Astrocyte (in vitro differentiated cells and primary cell): ENCODE measurements at regions not wholly inside any gene's neighbourhood (a gene's known extent, or its start where the extent isn't known, plus 50 kb on each side); places are given as distances from the start of the nearest gene placed in this dataset.

ENCODE experiments used
- DNase-seq: peaks from one replicate; pipeline ENCODE4 v3.0.0-alpha.2; 2010; ENCODE audit warnings: low read depth
- FAIRE-seq: peaks from 2 replicates; lab custom pipeline; 2011; peaks lifted over from hg19 to GRCh38; lab: Jason Lieb, UNC
- H2AFZ ChIP-seq: 2 replicates; pipeline ENCODE4 v1.6.0; 2012; ENCODE audit warnings: low read depth, low read length, inconsistent platforms
- H3K27ac ChIP-seq: 2 replicates; pipeline ENCODE4 v1.5.1; 2011; ENCODE audit warnings: low read depth, low read length, inconsistent platforms
- H3K27me3 ChIP-seq: 2 replicates; pipeline ENCODE4 v1.6.0; 2011; ENCODE audit warnings: low read length, inconsistent platforms; ENCODE audit not compliant: insufficient read depth
- H3K36me3 ChIP-seq: 2 replicates; pipeline ENCODE4 v1.5.1; 2011; ENCODE audit warnings: low read length, inconsistent platforms; ENCODE audit not compliant: insufficient read depth
- H3K4me1 ChIP-seq: 2 replicates; pipeline ENCODE4 v1.5.1; 2011; ENCODE audit warnings: low read length, inconsistent platforms; ENCODE audit not compliant: insufficient read depth
- H3K4me2 ChIP-seq: 2 replicates; pipeline ENCODE4 v1.6.0; 2012; ENCODE audit warnings: low read length, inconsistent platforms
- H3K4me3 ChIP-seq: 2 replicates; pipeline ENCODE4 v1.5.1; 2011; ENCODE audit warnings: low read depth, mild to moderate bottlenecking, low read length, inconsistent platforms; ENCODE audit not compliant: insufficient read depth
- H3K79me2 ChIP-seq: 2 replicates; pipeline ENCODE4 v1.6.0; 2012; ENCODE audit warnings: mild to moderate bottlenecking, low read length, inconsistent platforms; ENCODE audit not compliant: insufficient read depth
- H3K9ac ChIP-seq: 2 replicates; pipeline ENCODE4 v1.6.0; 2012; ENCODE audit warnings: mild to moderate bottlenecking, low read length, inconsistent platforms
- H3K9me3 ChIP-seq: 2 replicates; pipeline ENCODE4 v1.5.1; 2012; ENCODE audit warnings: low read depth, mild to moderate bottlenecking, low read length, inconsistent platforms; ENCODE audit not compliant: insufficient read depth
- H4K20me1 ChIP-seq: 2 replicates; pipeline ENCODE4 v1.6.0; 2012; ENCODE audit warnings: low read length, inconsistent platforms; ENCODE audit not compliant: insufficient read depth
- H3K27ac Mint-ChIP-seq: one replicate; pipeline ENCODE4 v1.8.0; 2021; ENCODE audit warnings: mild to moderate bottlenecking, mixed read lengths; ENCODE audit not compliant: unreplicated experiment
- H3K27me3 Mint-ChIP-seq: one replicate; pipeline ENCODE4 v1.8.0; 2021; ENCODE audit warnings: low read depth, mixed read lengths; ENCODE audit not compliant: unreplicated experiment
- H3K36me3 Mint-ChIP-seq: one replicate; pipeline ENCODE4 v1.8.0; 2021; ENCODE audit warnings: low read depth, mixed read lengths; ENCODE audit not compliant: unreplicated experiment
- H3K4me1 Mint-ChIP-seq: one replicate; pipeline ENCODE4 v1.8.0; 2021; ENCODE audit warnings: low read depth, mixed read lengths; ENCODE audit not compliant: unreplicated experiment
- H3K4me3 Mint-ChIP-seq: one replicate; pipeline ENCODE4 v1.8.0; 2021; ENCODE audit warnings: mild to moderate bottlenecking, moderate library complexity, mixed read lengths; ENCODE audit not compliant: unreplicated experiment
- H3K9me3 Mint-ChIP-seq: one replicate; pipeline ENCODE4 v1.8.0; 2021; ENCODE audit warnings: mild to moderate bottlenecking, mixed read lengths; ENCODE audit not compliant: unreplicated experiment
- CTCF ChIP-seq: IDR thresholded peaks from 2 replicates; pipeline ENCODE4 v1.5.1; 2011; ENCODE audit warnings: low read depth, mild to moderate bottlenecking, inconsistent platforms, low read length, moderate library complexity; ENCODE audit not compliant: insufficient read depth
- EZH2 ChIP-seq: IDR thresholded peaks from 2 replicates; pipeline ENCODE4 v1.6.1; 2012; ENCODE audit warnings: mild to moderate bottlenecking, low read length, inconsistent platforms; ENCODE audit not compliant: insufficient read depth

GRCh38 chr12:126557659-126558058 is 1492.4 kb downstream of the AACS start:
- Histone ChIP-seq H3K27ac (no peak overlapping the region), H3K4me2 (no peak overlapping the region), H4K20me1 (no peaks in the 10 kb centered on the region), H3K4me3 (no peak overlapping the region), H3K79me2 (no peaks in the 10 kb centered on the region), H3K27me3 (no peaks in the 10 kb centered on the region), H3K4me1 (no peaks in the 10 kb centered on the region), H3K9ac (no peak overlapping the region), H3K36me3 (no peaks in the 10 kb centered on the region), H2AFZ (no peak overlapping the region), H3K9me3 (no peaks in the 10 kb centered on the region)
- H3K27ac Mint-ChIP-seq = no peak overlapping the region
- H3K9me3 Mint-ChIP-seq = peaks cover 11% of the 10 kb centered on the region
- H3K27me3 Mint-ChIP-seq = no peaks in the 10 kb centered on the region
- TF ChIP-seq CTCF (no peak), EZH2 (no peak)
- DNase-seq (no peak), FAIRE-seq (no peak)
- no peaks in the 10 kb centered on the region for H3K36me3 Mint-ChIP-seq
- H3K4me1 Mint-ChIP-seq = no peaks in the 10 kb centered on the region
- no peak overlapping the region for H3K4me3 Mint-ChIP-seq

- Histone ChIP-seq H3K79me2 (no peaks in the 10 kb centered on the region), H3K4me1 (no peaks in the 10 kb centered on the region), H3K4me2 (no peak overlapping the region), H4K20me1 (no peaks in the 10 kb centered on the region), H2AFZ (no peak overlapping the region), H3K9ac (no peak overlapping the region), H3K4me3 (no peak overlapping the region), H3K9me3 (no peaks in the 10 kb centered on the region), H3K27me3 (no peaks in the 10 kb centered on the region), H3K36me3 (no peaks in the 10 kb centered on the region), H3K27ac (no peak overlapping the region)
- no peaks in the 10 kb centered on the region for H3K4me1 Mint-ChIP-seq
- DNase-seq (no peak), FAIRE-seq (no peak)
- no peak overlapping the region for H3K27ac Mint-ChIP-seq
- H3K36me3 Mint-ChIP-seq = no peaks in the 10 kb centered on the region
- H3K9me3 Mint-ChIP-seq = peaks cover 13% of the 10 kb centered on the region
- no peak overlapping the region for H3K4me3 Mint-ChIP-seq
- no peaks in the 10 kb centered on the region for H3K27me3 Mint-ChIP-seq
- TF ChIP-seq EZH2 (no peak), CTCF (no peak)
Observed at GRCh38 chr12:126558219-126558618, 1493.0 kb downstream of the AACS start.

- no peak overlapping the region for H3K27ac Mint-ChIP-seq
- Histone ChIP-seq H3K9me3 (no peaks in the 10 kb centered on the region), H3K79me2 (no peaks in the 10 kb centered on the region), H3K27ac (no peak overlapping the region), H3K36me3 (no peaks in the 10 kb centered on the region), H3K27me3 (no peaks in the 10 kb centered on the region), H3K4me2 (no peak overlapping the region), H3K4me1 (no peaks in the 10 kb centered on the region), H3K9ac (no peak overlapping the region), H3K4me3 (no peak overlapping the region), H4K20me1 (no peaks in the 10 kb centered on the region), H2AFZ (no peak overlapping the region)
- no peak overlapping the region for H3K4me3 Mint-ChIP-seq
- H3K27me3 Mint-ChIP-seq = no peaks in the 10 kb centered on the region
- FAIRE-seq (no peak), DNase-seq (no peak)
- no peaks in the 10 kb centered on the region for H3K4me1 Mint-ChIP-seq
- TF ChIP-seq CTCF (no peak), EZH2 (no peak)
- no peaks in the 10 kb centered on the region for H3K36me3 Mint-ChIP-seq
- H3K9me3 Mint-ChIP-seq = peaks cover 9% of the 10 kb centered on the region
Observed at GRCh38 chr12:126558810-126559209, 1493.6 kb downstream of the AACS start.
